Right lobe of liver (tissue), 6 donors: ENCODE measurements at regions not wholly inside any gene's neighbourhood (a gene's known extent, or its start where the extent isn't known, plus 50 kb on each side); places are given as distances from the start of the nearest gene placed in this dataset.

Source experiments
- ATAC-seq, 4 donors: fragments of 200-7000 bp; cut with Tn5 transposase; one replicate each; pipeline ENCODE4 v1.9.1; 2020; ENCODE audit warnings: mild to moderate bottlenecking in 4 of 4, moderate library complexity in 4 of 4
- DNase-seq, 3 donors: peaks; one replicate each; pipeline ENCODE4 v3.0.0-alpha.2; 2020
- H3K27ac ChIP-seq, 3 donors: fragments of 200-600 bp; one replicate each; pipeline ENCODE4 v1.8.0; 2022
- H3K27me3 ChIP-seq, 2 donors: fragments of 200-600 bp; one replicate each; pipeline ENCODE4 v1.8.0; 2022
- H3K36me3 ChIP-seq, 4 donors: fragments of 200-600 bp; sonication (generic) in 1 of 4; one replicate each; pipeline versions ENCODE4 v1.5.1 to v1.8.0; 2017 to 2022; ENCODE audit warnings: control low read depth in 1 of 4
- H3K4me1 ChIP-seq, 4 donors: fragments of 200-600 bp; sonication (generic) in 1 of 4; one replicate each; pipeline versions ENCODE4 v1.5.1 to v1.8.0; 2017 to 2022; ENCODE audit warnings: control low read depth in 1 of 4
- H3K4me3 ChIP-seq, 3 donors: fragments of 200-600 bp; one replicate each; pipeline ENCODE4 v1.8.0; 2022
- H3K9me3 ChIP-seq, 4 donors: fragments of 200-600 bp; sonication (generic) in 1 of 4; one replicate each; pipeline versions ENCODE4 v1.5.1 to v1.8.0; 2017 to 2022; ENCODE audit warnings: control low read depth in 1 of 4
- CTCF ChIP-seq, 4 donors: fragments of 200-600 bp in 3 of 4; fragments of 450-650 bp in 1 of 4; IDR thresholded peaks; one replicate each; pipeline versions ENCODE4 v1.5.1 to v1.8.0; 2016 to 2022; ENCODE audit warnings: antibody characterized with exemption in 4 of 4, mild to moderate bottlenecking in 2 of 4
- POLR2A ChIP-seq: fragments of 450-650 bp; IDR thresholded peaks from one replicate; pipeline ENCODE4 v1.6.1; 2017; ENCODE audit warnings: antibody characterized with exemption, mild to moderate bottlenecking
- WGBS: methylation state at CpG from one replicate; pipeline ENCODE4 v1.1.6; 2018; ENCODE audit warnings: low coverage, low lambda C conversion rate; ENCODE audit not compliant: insufficient coverage; ENCODE audit errors: missing lambda C conversion rate; 5-methylcytosine and 5-hydroxymethylcytosine counted together
- intact Hi-C, 2 donors: fragments of 100-400 bp; cut with DNase I; formaldehyde crosslinking; loops; one replicate each; pipeline versions ENCODE4 v1.11.2 to v1.14.1; 2022
- donor health status: DM: no; HTN: yes; CAD: no.
- donor health status: DM: no; HTN: no; CAD: no.
- donor health status: DM: no; HTN: no; CAD: no.
- donor health status: DM: no; HTN: yes; CAD: no.
- donor health status: DM: no; HTN: yes; CAD: no.

- Histone ChIP-seq H3K36me3 (no peaks in the 10 kb centered on the region), H3K27me3 (no peaks in the 10 kb centered on the region), H3K4me3 (no peak overlapping the region), H3K4me1 (no peaks in the 10 kb centered on the region), H3K27ac (no peak overlapping the region), H3K9me3 (no peaks in the 10 kb centered on the region)
- ATAC-seq (no peak), DNase-seq (no peak)
- TF ChIP-seq CTCF (IDR thresholded peaks at IDR 0.05), result no peak
- no peak for TF ChIP-seq POLR2A
- 20% methylated on average over 2 of the region's 6 CpGs for WGBS
- intact Hi-C loops, result no loop called here
Measured at GRCh38 chr3:95418251-95418650, 1355.4 kb downstream of the NSUN3 start.

DNA sequence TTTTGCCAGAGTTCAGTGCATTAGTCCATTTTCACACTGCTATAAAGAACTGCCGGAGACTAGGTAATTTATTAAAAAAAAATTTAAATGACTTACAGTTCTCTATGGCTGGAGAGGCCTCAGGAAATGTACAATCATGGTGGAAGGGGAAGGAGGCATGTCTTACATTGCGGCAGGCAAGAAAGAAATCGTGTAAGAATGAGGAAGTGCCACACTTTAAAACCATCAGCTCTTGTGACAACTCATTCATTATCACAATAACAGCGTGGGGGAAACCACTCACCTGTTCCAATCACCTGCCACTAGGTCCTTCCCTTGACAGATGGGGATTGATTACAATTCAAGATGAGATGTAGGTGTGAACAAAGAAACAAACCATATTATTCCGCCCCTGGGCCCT lies 1361.4 kb downstream of the NSUN3 start:
- no peaks in the 10 kb centered on the region for H3K27me3 ChIP-seq
- intact Hi-C loops, result no loop called here
- H3K4me1 ChIP-seq, result no peaks in the 10 kb centered on the region
- 43% methylated on average over 5 of the region's 5 CpGs for WGBS
- DNase-seq (no peak), ATAC-seq (no peak)
- no peak overlapping the region for H3K4me3 ChIP-seq
- no peak overlapping the region for H3K27ac ChIP-seq
- H3K36me3 ChIP-seq, result no peaks in the 10 kb centered on the region
- TF ChIP-seq CTCF (IDR thresholded peaks at IDR 0.05), result no peak
- TF ChIP-seq POLR2A, result no peak
- H3K9me3 ChIP-seq, result no peaks in the 10 kb centered on the region

GRCh38 chr3:95434491-95434890 lies 1371.6 kb downstream of the NSUN3 start:
- H3K4me1 ChIP-seq, result no peaks in the 10 kb centered on the region
- H3K27me3 ChIP-seq, result no peaks in the 10 kb centered on the region
- intact Hi-C loops, result no loop called here
- no peak overlapping the region for H3K4me3 ChIP-seq
- TF ChIP-seq CTCF (IDR thresholded peaks at IDR 0.05) (no peak), POLR2A (no peak)
- 6% methylated on average over 1 of the region's 1 CpG for WGBS
- H3K36me3 ChIP-seq, result no peaks in the 10 kb centered on the region
- H3K9me3 ChIP-seq, result no peaks in the 10 kb centered on the region
- ATAC-seq (no peak), DNase-seq (no peak)
- no peak overlapping the region for H3K27ac ChIP-seq

GRCh38 chr3:95437409-95437808 lies 1374.5 kb downstream of the NSUN3 start:
- intact Hi-C loops, result no loop called here
- ATAC-seq, result no peak
- Histone ChIP-seq H3K4me1 (no peaks in the 10 kb centered on the region), H3K27me3 (no peaks in the 10 kb centered on the region), H3K36me3 (no peaks in the 10 kb centered on the region), H3K9me3 (no peaks in the 10 kb centered on the region), H3K4me3 (no peak overlapping the region), H3K27ac (no peak overlapping the region)
- DNase-seq, result no peak
- no peak for TF ChIP-seq CTCF (IDR thresholded peaks at IDR 0.05)
- TF ChIP-seq POLR2A, result no peak

- no peak overlapping the region for H3K4me3 ChIP-seq
- DNase-seq (no peak), ATAC-seq (no peak)
- H3K36me3 ChIP-seq, result no peaks in the 10 kb centered on the region
- H3K27me3 ChIP-seq, result no peaks in the 10 kb centered on the region
- intact Hi-C loops, result no loop called here
- no peaks in the 10 kb centered on the region for H3K9me3 ChIP-seq
- H3K4me1 ChIP-seq, result no peaks in the 10 kb centered on the region
- TF ChIP-seq POLR2A, result no peak
- TF ChIP-seq CTCF (IDR thresholded peaks at IDR 0.05), result no peak
- H3K27ac ChIP-seq, result no peak overlapping the region
Measured at GRCh38 chr3:95438274-95438673, 1375.4 kb downstream of the NSUN3 start.
